HG03025 (cell line): ENCODE measurements at regions not wholly inside any gene's neighbourhood (a gene's known extent, or its start where the extent isn't known, plus 50 kb on each side); places are given as distances from the start of the nearest gene placed in this dataset.
"Not testable (repeated sequence)": the region's sequence is repeated elsewhere in the genome, so short reads cannot be mapped to it uniquely, and the experiment has no call there.

Experiments
- ATAC-seq: cut with Tn5 transposase; IDR thresholded peaks from one replicate; pipeline ENCODE4 v1.9.1; 2021; ENCODE audit warnings: mild to moderate bottlenecking, moderate library complexity; ENCODE audit not compliant: unreplicated experiment, low FRiP score

GRCh38 chr3:4897765-4898453 lies 81.3 kb upstream of the BHLHE40 start:
- ATAC-seq: no peak

DNA sequence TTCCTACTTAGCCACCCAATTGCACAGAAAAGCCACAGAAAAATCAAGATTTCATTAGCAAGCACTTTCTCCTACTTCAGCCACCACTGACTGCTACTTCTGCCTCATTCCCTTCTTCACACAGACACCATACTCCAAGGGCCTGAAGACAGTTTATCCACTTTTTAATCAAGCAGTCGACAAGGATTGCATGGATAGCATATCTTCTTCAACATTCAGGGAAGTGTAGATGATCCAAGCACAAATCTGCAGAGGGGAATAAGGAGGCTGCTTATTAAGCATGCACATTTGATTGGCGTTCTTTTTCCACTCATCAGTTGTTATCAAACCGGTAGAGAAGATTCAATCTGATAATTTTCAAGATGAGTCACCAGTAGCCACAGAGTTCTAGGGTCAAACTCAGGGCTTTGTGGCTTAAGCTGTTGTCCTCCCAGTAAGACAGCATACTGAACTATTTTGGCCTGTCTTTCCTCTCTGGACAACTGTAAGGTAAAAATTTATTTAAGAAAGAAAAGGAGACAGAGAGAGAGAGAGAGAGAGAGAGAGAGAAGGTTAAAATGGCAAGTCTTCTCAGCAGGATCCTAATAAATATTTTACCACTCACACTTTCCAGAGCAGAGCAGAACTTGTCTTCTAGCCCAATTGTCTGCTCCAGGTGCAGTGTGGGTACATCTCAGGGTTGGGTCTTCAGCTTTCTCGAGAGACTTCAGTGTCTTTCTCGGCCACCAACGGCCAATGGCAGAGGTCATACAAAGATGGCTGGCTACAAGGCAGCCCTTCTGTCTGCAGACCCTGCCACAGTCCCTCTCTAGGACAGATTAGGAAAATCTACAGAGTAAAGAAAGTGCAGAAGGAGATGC lies 80.6 kb upstream of the BHLHE40 start:
- peak; percentile 91 for ATAC-seq

- no peak for ATAC-seq
These were observed 79.5 kb upstream of the BHLHE40 start for GRCh38 chr3:4899710-4900109.

GRCh38 chr3:4900298-4900697 lies 78.9 kb upstream of the BHLHE40 start:
- ATAC-seq: no peak

- no peak for ATAC-seq
These were observed 74.2 kb upstream of the BHLHE40 start for GRCh38 chr3:4904811-4905695.

GRCh38 chr3:4906107-4906621 lies 73.1 kb upstream of the BHLHE40 start:
- ATAC-seq: no peak

DNA sequence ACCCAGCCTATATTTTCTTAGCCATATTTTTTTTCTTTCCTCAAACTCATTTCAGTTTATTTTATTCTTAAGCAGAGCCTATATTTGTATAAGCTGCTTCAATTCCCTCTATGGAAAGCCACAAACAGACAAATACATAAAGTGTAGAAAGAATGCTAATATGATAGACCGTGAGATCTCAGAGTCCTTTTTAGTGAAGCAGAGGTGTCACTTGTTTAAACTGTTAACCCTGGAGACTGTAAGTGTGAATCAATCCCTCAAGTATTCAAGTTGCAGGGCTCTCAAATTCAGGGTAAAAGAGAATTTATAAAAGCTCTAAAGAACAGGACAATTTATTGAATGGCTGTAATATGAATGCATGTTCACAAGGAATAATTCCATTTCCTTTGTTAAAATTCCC lies 72.2 kb upstream of the BHLHE40 start:
- ATAC-seq: no peak

GRCh38 chr3:4907643-4908432 lies 71.4 kb upstream of the BHLHE40 start:
- no peak for ATAC-seq

GRCh38 chr3:4908433-4909156 lies 70.6 kb upstream of the BHLHE40 start:
- ATAC-seq: no peak

DNA sequence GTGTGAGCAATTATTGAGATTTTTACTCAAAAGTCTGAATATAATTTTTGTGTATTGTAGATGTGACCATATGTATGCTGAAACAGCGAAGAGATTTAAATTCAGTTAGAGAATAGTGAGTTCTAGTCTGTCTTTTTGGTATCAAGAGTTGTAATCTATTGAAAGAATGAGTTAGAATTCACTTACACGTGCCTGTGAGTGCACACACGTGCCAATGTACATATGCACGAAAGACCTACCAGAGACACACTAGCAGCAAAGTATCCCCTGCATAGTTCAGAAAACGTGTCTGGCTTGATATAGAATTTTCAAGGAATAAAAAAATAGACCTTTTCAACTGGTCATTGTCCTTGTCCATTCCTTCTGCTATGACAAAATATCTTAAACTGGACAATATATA lies 64.8 kb upstream of the BHLHE40 start:
- ATAC-seq: no peak

GRCh38 chr3:4921589-4921988 lies 57.6 kb upstream of the BHLHE40 start:
- ATAC-seq: not testable (repeated sequence)

DNA sequence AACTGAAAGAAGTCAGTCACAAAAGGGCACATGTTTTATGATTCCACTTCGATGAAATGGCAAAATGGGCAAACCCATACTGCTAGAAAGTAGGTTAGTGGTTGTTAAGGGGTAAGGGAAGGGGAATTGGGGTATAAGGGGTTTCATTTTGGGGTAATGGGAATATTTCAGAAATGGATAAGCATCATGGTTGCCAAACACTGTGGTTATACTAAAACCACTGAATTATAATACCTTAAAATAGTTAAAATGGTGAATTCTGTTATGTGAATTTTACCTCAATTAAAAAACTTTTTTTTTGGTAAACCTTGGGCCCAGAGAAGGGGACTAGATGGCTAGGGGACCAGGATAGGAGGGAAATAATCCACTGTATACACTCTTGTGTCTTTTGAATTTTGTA lies 52.3 kb upstream of the BHLHE40 start:
- ATAC-seq: no peak

DNA sequence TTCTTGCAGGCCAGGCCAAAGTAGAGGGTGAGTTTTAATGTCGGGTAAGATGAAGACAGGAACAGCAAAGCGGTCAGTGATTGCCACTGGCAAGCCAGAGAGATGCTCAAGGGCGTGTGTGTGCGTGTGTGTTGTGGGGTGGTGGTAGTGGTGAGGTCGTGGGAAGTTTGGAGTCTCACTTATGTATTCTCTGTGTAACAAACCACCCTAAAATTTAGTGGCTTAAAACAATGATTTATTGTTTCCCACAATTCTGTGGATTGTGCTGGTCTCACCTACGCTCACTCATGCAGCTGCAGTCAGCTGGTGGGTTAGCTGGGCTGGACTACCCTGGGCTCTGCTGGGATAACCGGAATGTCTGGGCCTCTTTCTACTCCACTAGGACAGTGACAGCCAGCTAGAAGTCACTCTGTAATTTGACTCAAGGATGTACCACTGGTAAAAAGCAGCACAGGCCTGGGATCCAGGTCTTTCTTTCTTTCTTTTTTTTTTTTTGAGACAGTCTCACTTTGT lies 50.9 kb upstream of the BHLHE40 start:
- no peak for ATAC-seq
